Omental fat pad (tissue), 3 donors: ENCODE measurements at regions not wholly inside any gene's neighbourhood (a gene's known extent, or its start where the extent isn't known, plus 50 kb on each side); places are given as distances from the start of the nearest gene placed in this dataset.

Experiments
- ATAC-seq: fragments of 150-250 bp; one replicate; pipeline ENCODE4 v1.9.1; 2016; ENCODE audit warnings: mild to moderate bottlenecking, moderate library complexity; ENCODE audit not compliant: low FRiP score
- DNase-seq: peaks from one replicate; pipeline ENCODE4 v3.0.0-alpha.2; 2019; ENCODE audit warnings: low spot score
- TF ChIP-seq, protein P1 (sequence below), 3 donors: fragments of 450-650 bp; IDR thresholded peaks; one replicate each; pipeline ENCODE4 v1.5.1; 2016 to 2017; ENCODE audit warnings: antibody characterized with exemption in 3 of 3, mild to moderate bottlenecking in 3 of 3, moderate library complexity in 2 of 3

DNA sequence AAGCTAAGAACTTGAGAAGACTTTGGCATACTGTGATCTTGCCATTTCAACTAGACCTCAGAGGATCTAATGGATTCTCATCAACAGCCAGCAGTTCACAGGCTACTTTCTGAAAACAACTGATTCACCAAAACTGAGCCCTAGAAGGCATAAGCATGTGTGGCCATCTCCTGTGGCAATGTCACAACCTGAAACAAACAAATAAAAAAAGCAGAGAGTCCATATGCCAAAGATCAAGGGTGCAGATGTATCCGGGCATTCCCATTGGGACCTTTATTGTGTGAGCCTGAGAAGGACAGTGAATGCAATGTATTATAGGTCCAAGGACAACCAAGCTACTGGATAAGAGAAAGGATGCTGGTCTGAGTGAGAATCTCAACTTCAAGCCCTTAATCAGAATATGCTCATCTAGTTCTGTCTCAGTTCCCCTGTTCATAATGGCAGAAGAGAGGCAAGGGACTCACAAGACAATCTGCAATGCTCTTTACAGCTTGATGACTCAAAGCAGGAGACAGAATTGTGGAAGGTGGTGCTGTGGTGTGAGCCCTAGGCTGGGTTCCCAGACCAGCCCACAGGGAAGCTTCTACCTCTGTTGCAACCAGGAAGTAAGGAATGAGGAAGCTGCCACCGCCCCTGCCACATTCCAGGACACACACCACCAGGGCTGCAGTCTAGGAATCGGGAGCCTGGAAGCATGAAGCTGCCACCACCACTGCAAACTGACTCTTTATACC is 133.7 kb downstream of the RAP2A start:
- no peak for DNase-seq
- TF ChIP-seq, protein P1, sequence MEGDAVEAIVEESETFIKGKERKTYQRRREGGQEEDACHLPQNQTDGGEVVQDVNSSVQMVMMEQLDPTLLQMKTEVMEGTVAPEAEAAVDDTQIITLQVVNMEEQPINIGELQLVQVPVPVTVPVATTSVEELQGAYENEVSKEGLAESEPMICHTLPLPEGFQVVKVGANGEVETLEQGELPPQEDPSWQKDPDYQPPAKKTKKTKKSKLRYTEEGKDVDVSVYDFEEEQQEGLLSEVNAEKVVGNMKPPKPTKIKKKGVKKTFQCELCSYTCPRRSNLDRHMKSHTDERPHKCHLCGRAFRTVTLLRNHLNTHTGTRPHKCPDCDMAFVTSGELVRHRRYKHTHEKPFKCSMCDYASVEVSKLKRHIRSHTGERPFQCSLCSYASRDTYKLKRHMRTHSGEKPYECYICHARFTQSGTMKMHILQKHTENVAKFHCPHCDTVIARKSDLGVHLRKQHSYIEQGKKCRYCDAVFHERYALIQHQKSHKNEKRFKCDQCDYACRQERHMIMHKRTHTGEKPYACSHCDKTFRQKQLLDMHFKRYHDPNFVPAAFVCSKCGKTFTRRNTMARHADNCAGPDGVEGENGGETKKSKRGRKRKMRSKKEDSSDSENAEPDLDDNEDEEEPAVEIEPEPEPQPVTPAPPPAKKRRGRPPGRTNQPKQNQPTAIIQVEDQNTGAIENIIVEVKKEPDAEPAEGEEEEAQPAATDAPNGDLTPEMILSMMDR (IDR thresholded peaks at IDR 0.05), result no peak
- peak; percentile 37 for ATAC-seq

DNA sequence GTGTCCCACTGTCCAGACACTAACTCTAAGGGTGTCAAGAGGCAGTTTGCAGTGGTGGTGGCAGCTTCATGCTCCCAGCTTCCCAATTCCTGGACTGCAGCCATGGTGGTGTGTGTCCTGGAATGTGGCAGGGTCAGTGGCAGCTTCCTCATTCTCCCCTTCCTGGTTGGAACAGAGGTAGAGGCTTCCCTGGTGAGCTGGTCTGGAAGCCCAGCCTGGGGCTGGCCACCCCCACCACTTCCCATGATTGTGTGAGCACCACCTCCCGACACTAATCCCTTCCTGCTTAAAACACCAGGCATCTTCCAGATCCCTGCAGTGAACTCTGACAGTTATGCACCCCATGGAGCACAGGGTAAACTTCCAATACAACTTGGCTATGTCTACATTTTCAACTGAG is 134.9 kb downstream of the RAP2A start:
- ATAC-seq (no peak), DNase-seq (no peak)
- TF ChIP-seq, protein P1 (IDR thresholded peaks at IDR 0.05), result no peak

DNA sequence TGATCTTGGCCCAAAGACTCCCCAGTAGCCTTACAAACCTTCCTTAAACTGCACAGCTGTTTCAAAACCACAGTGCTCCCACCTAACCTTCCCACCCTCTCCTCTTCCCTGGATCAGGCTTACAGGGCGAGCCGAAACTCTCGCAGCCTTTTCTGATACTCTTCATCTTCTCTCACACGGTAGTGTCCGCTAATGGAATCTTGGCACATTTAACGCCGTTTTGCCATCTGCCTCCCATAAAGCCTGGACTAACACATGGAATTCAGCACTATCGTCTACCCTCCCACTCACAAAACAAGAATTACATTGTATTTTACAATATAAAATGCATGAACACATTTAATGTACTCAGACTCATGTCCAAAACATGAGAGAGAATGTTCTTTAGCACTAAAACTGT is 135.9 kb downstream of the RAP2A start:
- TF ChIP-seq, protein P1 (IDR thresholded peaks at IDR 0.05), result no peak
- DNase-seq (no peak), ATAC-seq (peak; percentile 32)

DNA sequence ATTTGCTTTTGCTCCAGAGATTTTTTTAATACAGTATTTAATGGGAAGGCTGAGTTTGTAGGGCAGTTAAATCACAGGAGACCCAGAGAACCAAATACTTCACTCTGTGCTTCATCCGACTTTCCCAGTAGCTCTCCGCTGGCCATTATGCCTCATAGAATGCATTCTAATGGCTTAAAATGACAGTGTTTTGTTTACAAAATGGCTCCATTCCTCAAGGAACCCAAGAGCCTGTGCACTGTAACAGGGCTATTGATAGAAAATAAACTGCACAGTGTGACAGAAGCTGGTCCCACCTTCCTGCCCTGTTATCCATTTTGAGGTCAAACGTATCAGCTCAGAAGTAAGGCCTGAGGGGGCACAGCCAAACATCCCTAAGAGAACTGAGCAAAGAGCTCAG is 136.5 kb downstream of the RAP2A start:
- DNase-seq (no peak), ATAC-seq (no peak)
- TF ChIP-seq, protein P1 (IDR thresholded peaks at IDR 0.05), result no peak

DNA sequence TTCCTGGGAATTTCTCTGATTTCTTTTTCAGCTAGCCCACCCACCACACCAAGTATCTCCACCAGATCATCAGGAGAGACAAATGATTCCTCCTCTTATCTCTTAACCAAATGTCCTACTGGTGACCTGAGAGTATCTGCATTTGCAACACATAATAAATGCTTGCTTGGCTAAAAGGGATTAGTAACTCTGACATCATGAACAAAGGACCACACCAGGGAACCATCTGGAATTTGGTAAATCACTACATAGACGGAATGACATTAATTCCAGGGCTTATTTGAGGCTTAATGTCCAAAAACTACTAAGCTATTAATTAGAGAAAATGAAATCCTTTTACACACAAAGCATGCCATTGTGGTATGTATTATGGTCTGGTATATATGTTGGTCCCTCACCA is 139.0 kb downstream of the RAP2A start:
- TF ChIP-seq, protein P1 (IDR thresholded peaks at IDR 0.05), result no peak
- ATAC-seq, result no peak
- no peak for DNase-seq

DNA sequence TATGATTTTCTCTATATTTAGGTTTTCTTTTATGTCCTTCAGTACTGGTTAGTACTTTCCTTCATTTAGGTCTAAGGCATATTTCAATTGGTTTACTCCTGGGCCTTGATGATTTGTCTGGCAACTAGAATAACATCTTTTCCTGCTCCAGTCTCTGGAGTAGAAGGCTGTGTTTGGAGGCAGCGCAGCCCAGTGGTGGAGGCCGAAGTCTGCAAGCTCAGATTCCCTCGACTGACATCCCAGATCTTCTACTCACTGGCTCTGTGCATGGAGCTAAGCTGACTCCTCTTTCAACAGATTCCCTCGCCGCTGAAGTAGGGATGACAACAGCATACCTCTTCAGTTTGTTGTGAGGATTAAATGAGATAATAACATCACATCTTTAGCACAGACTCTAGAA is 141.0 kb downstream of the RAP2A start:
- ATAC-seq (no peak), DNase-seq (no peak)
- TF ChIP-seq, protein P1 (IDR thresholded peaks at IDR 0.05), result no peak

DNA sequence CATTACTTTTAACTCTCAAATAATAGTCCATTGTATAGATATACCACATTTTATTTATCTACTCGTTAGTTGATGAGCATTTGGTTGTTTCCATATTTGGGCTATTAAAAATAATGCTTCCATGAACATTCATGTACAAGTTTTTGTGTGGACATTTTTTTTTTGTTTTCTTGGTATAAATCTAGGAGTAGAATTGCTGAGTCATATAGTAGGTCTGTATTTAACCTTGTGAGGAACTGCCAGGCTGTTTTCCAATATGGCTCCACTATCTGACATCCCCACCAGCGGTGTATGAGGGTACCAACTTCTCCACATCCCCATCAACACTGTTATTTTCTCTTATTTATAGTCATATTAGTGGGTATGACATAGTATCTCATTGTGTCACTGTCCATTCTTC is 143.1 kb downstream of the RAP2A start:
- ATAC-seq (no peak), DNase-seq (no peak)
- TF ChIP-seq, protein P1 (IDR thresholded peaks at IDR 0.05), result no peak
